Glutamatergic neuron (in vitro differentiated cells): ENCODE measurements at regions not wholly inside any gene's neighbourhood (a gene's known extent, or its start where the extent isn't known, plus 50 kb on each side); places are given as distances from the start of the nearest gene placed in this dataset.

Source experiments
- DNase-seq: peaks from one replicate; pipeline ENCODE4 v3.0.0; 2022
- H3K27ac Mint-ChIP-seq: one replicate; pipeline ENCODE4 v1.8.0; 2020; ENCODE audit warnings: mild to moderate bottlenecking, mixed read lengths, inconsistent platforms; ENCODE audit not compliant: unreplicated experiment
- H3K27me3 Mint-ChIP-seq: one replicate; pipeline ENCODE4 v1.8.0; 2020; ENCODE audit warnings: mild to moderate bottlenecking, moderate library complexity, mixed read lengths, inconsistent platforms; ENCODE audit not compliant: unreplicated experiment
- H3K36me3 Mint-ChIP-seq: one replicate; pipeline ENCODE4 v1.8.0; 2020; ENCODE audit warnings: mild to moderate bottlenecking, mixed read lengths, inconsistent platforms; ENCODE audit not compliant: unreplicated experiment
- H3K4me1 Mint-ChIP-seq: one replicate; pipeline ENCODE4 v1.8.0; 2020; ENCODE audit warnings: mild to moderate bottlenecking, low read depth, mixed read lengths, inconsistent platforms; ENCODE audit not compliant: unreplicated experiment
- H3K4me3 Mint-ChIP-seq: one replicate; pipeline ENCODE4 v1.8.0; 2020; ENCODE audit warnings: mild to moderate bottlenecking, mixed read lengths, inconsistent platforms; ENCODE audit not compliant: unreplicated experiment
- H3K9me3 Mint-ChIP-seq: one replicate; pipeline ENCODE4 v1.8.0; 2020; ENCODE audit warnings: mild to moderate bottlenecking, moderate library complexity, mixed read lengths, inconsistent platforms; ENCODE audit not compliant: unreplicated experiment
- TF ChIP-seq, protein P1 (sequence below): fragments of 200-600 bp; sonication (generic); IDR thresholded peaks from one replicate; pipeline ENCODE4 v1.5.0; 2021; ENCODE audit not compliant: partially characterized antibody, unreplicated experiment

DNA sequence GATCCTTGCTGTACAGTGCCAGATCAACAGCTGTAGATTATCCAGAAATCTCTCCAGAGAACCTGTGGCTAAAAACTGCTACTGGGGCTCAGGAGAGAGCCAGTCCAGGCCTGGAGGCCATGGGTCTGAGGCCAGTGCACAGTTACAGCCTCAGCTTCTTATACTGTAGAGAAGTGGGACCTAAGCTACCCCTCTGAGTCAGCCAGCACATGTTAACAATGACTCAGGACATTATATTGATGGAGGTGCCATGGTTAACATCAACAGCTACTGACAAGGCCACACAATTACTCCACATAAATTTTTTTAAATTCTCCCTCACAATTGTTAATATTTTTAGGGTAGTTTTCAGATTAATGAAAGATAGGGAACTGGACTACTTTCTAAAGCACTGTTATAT, 138.5 kb downstream of the RBM26 start:
- DNase-seq, result no peak
- Mint-ChIP-seq H3K27ac (no peak overlapping the region), H3K27me3 (no peaks in the 10 kb centered on the region), H3K9me3 (peaks cover 5% of the 10 kb centered on the region), H3K36me3 (no peaks in the 10 kb centered on the region), H3K4me1 (peaks cover 2% of the 10 kb centered on the region), H3K4me3 (no peak overlapping the region)
- TF ChIP-seq, protein P1, sequence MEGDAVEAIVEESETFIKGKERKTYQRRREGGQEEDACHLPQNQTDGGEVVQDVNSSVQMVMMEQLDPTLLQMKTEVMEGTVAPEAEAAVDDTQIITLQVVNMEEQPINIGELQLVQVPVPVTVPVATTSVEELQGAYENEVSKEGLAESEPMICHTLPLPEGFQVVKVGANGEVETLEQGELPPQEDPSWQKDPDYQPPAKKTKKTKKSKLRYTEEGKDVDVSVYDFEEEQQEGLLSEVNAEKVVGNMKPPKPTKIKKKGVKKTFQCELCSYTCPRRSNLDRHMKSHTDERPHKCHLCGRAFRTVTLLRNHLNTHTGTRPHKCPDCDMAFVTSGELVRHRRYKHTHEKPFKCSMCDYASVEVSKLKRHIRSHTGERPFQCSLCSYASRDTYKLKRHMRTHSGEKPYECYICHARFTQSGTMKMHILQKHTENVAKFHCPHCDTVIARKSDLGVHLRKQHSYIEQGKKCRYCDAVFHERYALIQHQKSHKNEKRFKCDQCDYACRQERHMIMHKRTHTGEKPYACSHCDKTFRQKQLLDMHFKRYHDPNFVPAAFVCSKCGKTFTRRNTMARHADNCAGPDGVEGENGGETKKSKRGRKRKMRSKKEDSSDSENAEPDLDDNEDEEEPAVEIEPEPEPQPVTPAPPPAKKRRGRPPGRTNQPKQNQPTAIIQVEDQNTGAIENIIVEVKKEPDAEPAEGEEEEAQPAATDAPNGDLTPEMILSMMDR, result no peak

DNA sequence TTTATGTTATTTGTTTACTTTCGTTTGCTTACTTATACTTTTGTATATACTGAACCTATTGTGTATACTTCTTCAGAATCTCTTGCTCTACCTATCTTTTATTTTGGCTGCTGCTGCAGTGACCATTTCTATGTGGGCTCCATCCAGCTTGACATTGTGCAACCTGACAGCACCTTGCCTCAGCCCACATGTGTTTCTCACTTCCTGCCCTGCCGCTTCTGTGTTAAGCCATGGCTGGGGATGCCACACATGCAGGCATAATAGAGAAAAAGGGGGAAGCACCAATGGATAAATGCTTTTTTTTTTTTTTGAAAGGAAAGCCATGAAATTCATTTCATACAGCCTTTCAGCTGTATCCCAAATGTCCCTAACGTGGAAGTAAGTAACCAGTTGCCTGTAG, 147.6 kb downstream of the RBM26 start:
- TF ChIP-seq, protein P1, result no peak
- Mint-ChIP-seq H3K27me3 (peaks cover 1% of the 10 kb centered on the region), H3K4me1 (no peaks in the 10 kb centered on the region), H3K27ac (no peak overlapping the region), H3K9me3 (peaks cover 2% of the 10 kb centered on the region), H3K4me3 (no peak overlapping the region), H3K36me3 (no peaks in the 10 kb centered on the region)
- no peak for DNase-seq

DNA sequence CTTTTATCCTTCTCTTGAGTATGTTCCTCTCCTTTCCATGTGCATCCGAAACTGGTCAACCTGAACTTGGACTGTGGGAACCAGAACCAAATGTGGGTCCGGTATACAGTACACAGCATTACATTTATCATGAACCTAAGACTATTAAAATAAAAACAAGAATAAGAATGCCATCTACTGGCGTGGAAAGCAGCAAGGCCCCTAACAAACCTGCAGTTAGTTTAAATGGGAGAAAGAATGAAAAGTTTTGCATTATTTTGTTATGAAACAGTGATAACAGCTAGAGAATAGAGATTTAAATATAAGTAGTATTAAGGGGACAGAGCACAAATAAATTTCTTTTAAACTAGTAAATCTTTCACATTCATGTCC, 159.5 kb downstream of the RBM26 start:
- no peaks in the 10 kb centered on the region for H3K9me3 Mint-ChIP-seq
- no peaks in the 10 kb centered on the region for H3K36me3 Mint-ChIP-seq
- no peak for DNase-seq
- no peak overlapping the region for H3K4me3 Mint-ChIP-seq
- TF ChIP-seq, protein P1, result no peak
- H3K27ac Mint-ChIP-seq, result no peak overlapping the region
- no peaks in the 10 kb centered on the region for H3K27me3 Mint-ChIP-seq
- no peaks in the 10 kb centered on the region for H3K4me1 Mint-ChIP-seq

DNA sequence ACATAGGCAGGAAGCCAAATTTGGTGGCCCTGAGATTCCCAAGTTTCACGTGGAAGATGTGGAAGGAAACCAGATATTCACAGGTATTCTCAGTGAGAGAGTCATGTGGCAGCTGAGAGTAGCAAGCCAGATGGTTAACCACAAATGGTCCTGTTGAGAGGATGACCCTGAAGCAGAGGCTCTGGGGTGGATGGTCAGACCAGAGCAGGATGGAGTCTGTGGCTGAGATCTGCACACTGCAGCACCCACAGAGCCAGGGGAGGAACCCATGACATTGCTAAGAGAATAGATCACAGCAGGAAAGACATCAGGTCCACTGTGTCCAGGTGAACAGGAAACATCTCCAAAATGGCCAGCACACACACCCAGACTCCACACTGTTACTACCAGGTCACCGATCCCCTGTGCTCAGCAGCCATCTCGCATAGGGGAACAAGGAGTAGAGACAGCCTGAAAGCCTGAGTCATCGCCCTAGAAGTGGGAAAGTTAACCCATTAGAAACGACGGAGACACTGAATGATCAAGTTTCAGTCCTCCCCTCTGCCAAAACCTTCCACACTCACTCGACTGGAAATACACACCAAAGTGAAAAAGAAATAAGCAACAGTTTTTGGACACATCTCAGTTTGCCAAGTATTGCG, 160.0 kb downstream of the RBM26 start:
- Mint-ChIP-seq H3K27me3 (no peaks in the 10 kb centered on the region), H3K4me1 (no peaks in the 10 kb centered on the region), H3K4me3 (no peak overlapping the region), H3K9me3 (no peaks in the 10 kb centered on the region), H3K27ac (no peak overlapping the region), H3K36me3 (no peaks in the 10 kb centered on the region)
- DNase-seq, result no peak
- TF ChIP-seq, protein P1, result no peak

DNA sequence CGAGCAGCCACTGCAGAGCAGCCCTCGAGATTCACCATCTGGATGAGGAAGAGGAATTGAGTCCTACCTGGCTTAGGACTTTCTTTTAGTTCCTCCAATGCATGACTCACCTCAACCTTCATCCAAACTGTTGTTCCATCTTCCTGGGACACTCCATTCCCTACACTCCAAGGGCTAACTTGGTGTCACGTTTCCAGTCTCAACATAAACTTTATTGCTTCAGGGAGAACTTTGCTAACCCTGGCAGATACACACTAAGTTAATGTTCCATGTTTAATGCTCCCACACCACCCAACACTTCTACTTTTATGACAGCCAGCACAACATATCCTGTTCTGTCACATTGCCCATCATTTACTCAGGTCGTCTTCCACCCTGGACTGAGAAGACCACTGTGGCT, 164.4 kb downstream of the RBM26 start:
- H3K4me1 Mint-ChIP-seq, result no peaks in the 10 kb centered on the region
- no peak overlapping the region for H3K4me3 Mint-ChIP-seq
- DNase-seq, result no peak
- no peaks in the 10 kb centered on the region for H3K36me3 Mint-ChIP-seq
- TF ChIP-seq, protein P1, result no peak
- H3K27ac Mint-ChIP-seq, result no peak overlapping the region
- H3K9me3 Mint-ChIP-seq, result no peaks in the 10 kb centered on the region
- no peaks in the 10 kb centered on the region for H3K27me3 Mint-ChIP-seq
